GM12865 (cell line): ENCODE measurements at regions not wholly inside any gene's neighbourhood (a gene's known extent, or its start where the extent isn't known, plus 50 kb on each side); places are given as distances from the start of the nearest gene placed in this dataset.

ENCODE experiments used
- DNase-seq: peaks from one replicate; pipeline ENCODE4 v3.0.0; 2010; ENCODE audit warnings: low read depth
- H3K4me3 ChIP-seq: 2 replicates; pipeline ENCODE4 v1.5.1; 2011; ENCODE audit warnings: mild to moderate bottlenecking, low read depth, low read length, control low read depth
- CTCF ChIP-seq: IDR thresholded peaks from 2 replicates; pipeline ENCODE4 v1.5.1; 2011; ENCODE audit warnings: low read length, control low read depth, low read depth, inconsistent platforms; ENCODE audit not compliant: insufficient read depth; ENCODE audit errors: missing control alignments

GRCh38 chr1:234704106-234704887 lies 94.3 kb upstream of the IRF2BP2 start:
- no peak overlapping the region for H3K4me3 ChIP-seq
- DNase-seq, result no peak
- no peak for TF ChIP-seq CTCF

GRCh38 chr1:234702342-234703000 lies 92.5 kb upstream of the IRF2BP2 start:
- H3K4me3 ChIP-seq, result no peak overlapping the region
- TF ChIP-seq CTCF, result no peak
- no peak for DNase-seq

- no peak overlapping the region for H3K4me3 ChIP-seq
- TF ChIP-seq CTCF, result no peak
- no peak for DNase-seq
These were observed 91.9 kb upstream of the IRF2BP2 start for GRCh38 chr1:234701737-234702341.

- H3K4me3 ChIP-seq, result no peak overlapping the region
- no peak for TF ChIP-seq CTCF
- peak; percentile 73 for DNase-seq
These were observed 90.1 kb upstream of the IRF2BP2 start for GRCh38 chr1:234699795-234700665.

GRCh38 chr1:234698686-234699085 lies 88.7 kb upstream of the IRF2BP2 start:
- no peak for TF ChIP-seq CTCF
- H3K4me3 ChIP-seq, result no peak overlapping the region
- no peak for DNase-seq

GRCh38 chr1:234697741-234698140 lies 87.8 kb upstream of the IRF2BP2 start:
- DNase-seq, result no peak
- TF ChIP-seq CTCF, result no peak
- H3K4me3 ChIP-seq, result no peak overlapping the region
